ENCODE measurements at regions not wholly inside any gene's neighbourhood (a gene's known extent, or its start where the extent isn't known, plus 50 kb on each side); places are given as distances from the start of the nearest gene placed in this dataset.
"Not testable (repeated sequence)": the region's sequence is repeated elsewhere in the genome, so short reads cannot be mapped to it uniquely, and the experiment has no call there.

DNA sequence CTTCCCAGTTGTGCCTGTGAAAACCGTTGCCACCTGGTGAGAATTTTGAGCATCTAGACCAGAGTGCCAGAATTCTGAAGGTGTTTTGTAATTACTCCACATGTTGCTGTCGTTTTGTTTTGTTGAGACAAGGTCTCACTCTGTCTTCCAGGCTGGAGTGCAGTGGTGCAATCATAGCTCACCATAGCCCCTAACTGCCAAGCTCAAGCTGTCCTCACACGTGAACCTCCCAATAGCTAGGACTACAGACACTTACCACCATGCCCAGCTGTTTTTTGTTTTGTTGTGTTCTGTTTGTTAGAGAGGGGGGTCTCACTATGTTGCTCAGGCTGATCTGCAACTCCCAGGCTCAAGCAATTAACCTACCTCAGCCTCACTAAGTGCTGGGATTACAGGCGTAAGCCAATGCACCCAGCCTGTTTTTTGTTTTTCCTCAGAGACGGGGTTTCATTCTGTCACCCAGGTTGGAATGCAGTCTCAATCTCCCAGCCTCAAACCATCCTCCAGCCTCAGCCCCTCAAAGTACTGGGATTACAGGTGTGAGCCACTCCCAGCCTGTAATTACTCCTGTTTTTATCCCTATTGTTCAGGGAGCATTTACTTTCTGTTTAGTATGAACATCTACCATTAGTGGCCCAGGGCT lies 121.1 kb upstream of the DMRT1 start:
- no peak for DNase-seq
- peak; percentile 8 for ATAC-seq
- intact Hi-C loops (cut with micrococcal nuclease) = no loop called here

DNA sequence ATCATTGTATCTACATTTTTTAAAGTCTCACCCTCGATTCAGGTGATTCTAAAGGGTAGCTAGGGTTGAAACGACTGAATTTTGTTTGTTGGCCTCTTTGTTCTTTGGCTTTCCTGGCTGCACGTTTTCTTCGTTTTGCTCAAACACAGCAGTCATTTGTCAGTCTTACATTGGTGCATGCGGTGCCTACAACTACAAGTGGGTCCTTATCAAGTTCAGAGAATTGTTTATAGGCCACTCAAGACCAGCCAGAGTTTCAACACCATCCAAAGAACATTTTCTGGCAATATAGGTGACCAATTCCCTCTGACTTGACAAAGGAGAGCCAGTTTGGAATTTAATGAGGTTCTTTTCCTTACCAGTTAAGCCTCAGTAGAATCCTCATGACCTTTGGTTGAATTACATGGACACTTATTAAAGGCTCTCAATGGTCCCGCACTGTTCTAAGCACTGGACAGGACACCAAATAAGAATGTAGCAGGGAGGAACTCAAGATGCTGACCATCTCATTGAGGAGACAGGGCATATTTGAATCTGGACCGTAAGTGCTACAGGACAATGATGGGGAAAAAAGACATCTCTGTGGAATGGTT lies 119.0 kb upstream of the DMRT1 start:
- no peak for DNase-seq
- no peak for ATAC-seq
- intact Hi-C loops (cut with micrococcal nuclease) = no loop called here

DNA sequence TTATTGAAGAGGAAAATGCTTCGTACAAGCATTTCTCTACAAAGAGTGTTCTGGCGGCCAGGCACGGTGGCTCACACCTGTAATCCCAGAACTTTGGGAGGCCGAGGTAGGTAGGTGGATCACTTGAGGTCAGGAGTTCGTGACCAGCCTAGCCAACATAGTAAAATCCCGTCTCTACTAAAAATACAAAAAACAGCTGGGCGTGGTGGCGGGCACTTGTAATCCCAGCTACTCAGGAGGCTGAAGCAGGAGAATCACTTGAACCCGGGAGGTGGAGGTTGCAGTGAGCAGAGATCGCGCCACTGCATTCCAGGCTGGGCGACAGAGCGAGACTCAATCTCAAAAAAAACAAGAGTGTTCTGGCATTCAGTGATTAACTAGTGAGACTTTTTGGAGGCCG lies 117.0 kb upstream of the DMRT1 start:
- ATAC-seq; intact Hi-C loops (cut with micrococcal nuclease); DNase-seq: not testable (repeated sequence)

DNA sequence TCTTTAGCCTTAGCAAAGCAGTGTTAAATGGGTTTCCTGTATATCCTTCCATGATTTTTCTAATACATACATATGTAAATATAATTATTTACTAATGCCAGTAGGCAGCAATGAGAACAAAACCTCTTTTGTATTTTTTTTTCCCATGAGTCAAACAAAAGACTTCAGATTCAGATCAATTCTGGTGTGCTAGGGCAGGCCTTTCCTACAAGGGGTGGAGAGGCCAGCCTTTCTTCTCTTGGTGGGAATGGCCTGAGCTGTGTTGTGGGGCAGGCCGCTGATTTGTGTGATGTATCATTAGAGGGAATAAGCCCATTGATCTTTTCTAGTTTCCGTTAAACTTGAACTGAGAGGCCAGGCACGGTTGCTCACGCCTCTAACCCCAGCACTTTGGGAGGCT lies 115.5 kb upstream of the DMRT1 start:
- no peak for ATAC-seq
- intact Hi-C loops (cut with micrococcal nuclease) = no loop called here
- DNase-seq = no peak

DNA sequence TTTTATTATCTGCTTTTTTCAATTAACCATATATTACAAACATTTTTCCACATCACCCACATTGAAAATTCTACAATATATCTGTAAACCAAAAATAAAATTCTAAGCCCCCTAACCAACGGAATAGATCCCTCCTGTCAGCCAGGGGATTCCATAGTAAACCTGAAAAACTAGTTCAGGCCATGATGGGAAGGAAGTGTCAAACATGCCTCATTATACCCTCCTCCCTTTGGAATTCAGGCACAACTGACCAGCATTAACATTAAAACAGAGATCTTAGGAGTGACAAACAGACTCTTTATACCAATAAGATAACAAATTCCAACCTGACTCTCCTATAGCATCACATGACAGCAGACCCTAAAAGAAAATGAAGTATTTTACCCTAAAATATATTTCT lies 113.7 kb upstream of the DMRT1 start:
- intact Hi-C loops (cut with micrococcal nuclease) = no loop called here
- DNase-seq = no peak
- no peak for ATAC-seq

DNA sequence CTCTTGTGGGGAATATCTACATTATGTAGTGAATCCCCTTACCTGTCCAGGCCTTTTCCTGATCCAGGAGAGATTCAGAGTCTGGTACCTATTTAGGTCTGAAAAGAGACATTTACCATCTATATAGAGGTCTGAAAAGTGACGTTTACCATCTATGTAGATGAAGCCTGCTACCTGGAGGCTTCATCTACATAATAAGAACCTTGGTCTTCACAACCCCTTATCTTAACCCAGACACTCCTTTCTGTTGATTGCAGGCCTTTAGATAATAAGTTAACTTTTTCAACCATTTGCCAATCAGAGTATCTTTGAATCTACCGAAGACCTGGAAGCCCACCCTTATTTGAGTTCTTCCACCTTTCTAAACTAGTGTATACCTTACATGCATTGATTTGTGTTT lies 113.0 kb upstream of the DMRT1 start:
- DNase-seq (no peak), ATAC-seq (no peak)
- intact Hi-C loops (cut with micrococcal nuclease) = no loop called here

DNA sequence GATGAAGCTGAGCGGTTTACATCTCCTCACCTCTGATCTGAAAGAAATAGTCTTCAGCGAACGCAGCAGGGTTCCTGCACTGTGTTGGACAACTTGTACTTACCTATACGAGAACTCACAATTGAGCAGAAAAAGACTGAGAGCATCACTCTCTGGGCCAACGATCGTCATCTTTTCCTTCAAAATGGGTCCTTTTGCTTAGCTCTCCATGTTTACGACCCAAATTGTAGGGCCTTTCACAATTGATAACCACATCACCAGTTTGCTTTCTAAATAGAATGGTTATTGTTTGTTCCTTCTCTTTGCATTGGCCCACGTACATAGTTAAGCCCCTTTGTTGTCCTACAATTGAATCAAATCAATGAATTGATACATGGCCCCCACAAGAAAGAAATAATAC lies 110.0 kb upstream of the DMRT1 start:
- no peak for ATAC-seq
- DNase-seq = no peak
- intact Hi-C loops (cut with micrococcal nuclease) = no loop called here

DNA sequence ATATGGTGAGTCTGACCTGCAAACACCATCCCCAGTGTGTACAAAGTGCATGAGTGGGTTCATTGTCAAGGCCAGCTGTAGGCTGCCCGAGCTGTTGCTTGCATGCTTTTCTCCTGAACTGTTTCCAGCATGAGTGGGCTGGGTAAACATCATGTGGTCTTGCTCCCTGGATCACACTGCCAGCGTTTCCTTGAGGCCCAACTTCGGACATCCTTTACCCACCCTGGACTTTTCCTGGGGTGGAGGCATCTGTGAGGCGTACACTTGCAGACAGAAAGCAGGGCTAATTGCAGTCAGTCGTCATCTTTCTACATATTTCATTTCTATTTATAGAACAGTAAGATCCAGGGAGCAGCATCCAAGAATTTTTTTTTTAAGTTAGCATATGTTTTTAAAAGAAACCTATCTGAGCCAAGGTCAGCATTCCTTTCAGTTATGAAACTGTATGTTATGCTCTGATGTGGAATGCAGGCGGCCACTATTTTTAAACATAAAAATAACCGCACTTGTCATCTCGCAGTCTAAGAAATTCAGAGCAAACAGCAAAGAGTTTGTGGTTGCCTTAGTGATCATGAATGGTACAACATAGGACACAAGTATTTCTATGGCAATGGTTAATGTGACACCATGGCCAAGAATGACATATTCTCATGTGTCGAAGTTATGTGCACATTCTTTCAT lies 106.5 kb upstream of the DMRT1 start:
- ATAC-seq (peak; percentile 45), DNase-seq (no peak)
- intact Hi-C loops (cut with micrococcal nuclease) = no loop called here

DNA sequence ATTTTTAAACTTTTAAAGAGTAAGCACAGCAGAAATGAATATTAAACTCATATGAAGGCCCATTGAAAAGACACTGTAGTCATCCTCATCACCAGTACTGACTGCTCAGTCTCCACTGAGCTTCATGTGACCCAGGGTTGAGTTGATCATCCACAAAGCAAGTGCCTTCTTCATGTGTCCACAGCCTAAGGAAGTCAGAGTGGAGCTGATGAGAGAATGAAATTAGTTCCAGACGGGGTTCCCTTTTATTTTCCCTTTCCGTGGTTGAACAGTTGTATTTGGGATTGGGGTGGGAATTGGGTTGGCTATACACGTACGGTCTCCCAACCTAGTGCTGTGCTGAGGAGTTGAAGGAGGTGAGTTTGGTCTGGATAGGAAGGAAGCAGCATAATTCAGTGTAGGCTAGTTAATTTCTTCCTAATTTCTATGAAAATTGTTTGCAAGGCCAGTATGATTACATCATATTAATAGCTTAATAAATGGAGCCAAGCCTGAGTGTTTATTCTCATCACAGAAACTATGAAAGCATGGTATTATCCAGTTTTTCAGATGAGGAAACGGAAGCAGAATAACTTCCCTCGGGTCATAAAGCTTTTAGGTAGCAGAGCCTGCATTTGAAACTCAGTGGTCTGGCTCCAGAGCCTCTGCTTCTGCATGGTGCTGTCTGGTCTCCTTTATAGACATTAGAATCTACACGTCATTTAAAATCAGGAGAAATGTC lies 103.9 kb upstream of the DMRT1 start:
- DNase-seq (no peak), ATAC-seq (peak; percentile 4)
- intact Hi-C loops (cut with micrococcal nuclease) = no loop called here

DNA sequence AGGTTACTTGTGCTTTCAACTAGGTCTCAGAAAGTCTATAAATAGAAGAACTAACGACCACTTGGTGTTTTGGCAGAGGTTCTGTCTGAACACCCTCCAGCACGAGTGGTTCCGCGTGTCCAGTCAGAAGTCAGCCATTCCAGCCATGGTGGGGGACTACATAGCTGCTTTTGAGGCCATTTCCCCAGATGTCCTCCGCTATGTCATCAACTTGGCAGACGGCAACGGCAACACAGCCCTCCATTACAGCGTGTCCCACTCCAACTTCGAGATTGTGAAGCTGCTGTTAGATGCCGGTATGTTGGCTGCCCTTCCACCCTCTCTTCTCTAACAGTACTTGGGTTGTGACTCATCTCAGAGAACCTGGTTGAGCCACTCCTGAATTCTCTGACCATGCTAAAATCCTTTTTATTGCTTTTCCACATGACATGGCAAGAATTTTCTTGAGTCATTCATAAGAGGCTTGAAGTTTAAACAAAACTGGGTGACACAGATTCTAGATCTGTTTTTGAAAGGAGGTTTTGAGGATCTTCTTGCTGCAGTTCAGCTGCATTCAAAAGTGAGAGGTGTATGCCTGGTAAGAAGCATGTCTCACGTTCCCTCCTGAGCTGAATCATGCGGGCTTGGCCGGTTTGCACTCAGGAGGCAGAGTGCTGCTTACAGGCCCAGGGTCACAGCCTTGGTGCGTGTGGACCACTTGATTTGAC lies 103.1 kb upstream of the DMRT1 start:
- DNase-seq = peak; percentile 74
- intact Hi-C loops (cut with micrococcal nuclease) = no loop called here
- ATAC-seq = peak; percentile 82

DNA sequence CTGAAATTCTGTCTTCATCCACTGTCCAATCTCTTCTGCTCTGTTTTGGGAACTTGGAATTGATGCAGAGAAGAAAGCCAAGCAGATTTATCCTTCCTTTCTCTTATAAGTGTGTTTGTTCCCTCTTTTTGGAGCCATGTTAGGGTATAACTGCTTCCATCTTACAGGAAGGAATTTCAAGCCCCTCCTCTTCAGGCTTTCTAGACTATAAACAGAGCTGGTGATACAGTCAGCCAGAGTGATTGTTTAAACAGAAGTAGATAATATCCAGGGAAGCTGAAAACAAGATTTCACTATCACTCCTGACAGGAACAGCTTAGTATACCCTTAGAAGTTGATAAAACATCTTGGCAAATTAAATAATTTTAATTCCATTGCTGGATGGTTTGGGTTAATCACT lies 102.1 kb upstream of the DMRT1 start:
- DNase-seq = no peak
- peak; percentile 4 for ATAC-seq
- intact Hi-C loops (cut with micrococcal nuclease) = no loop called here

DNA sequence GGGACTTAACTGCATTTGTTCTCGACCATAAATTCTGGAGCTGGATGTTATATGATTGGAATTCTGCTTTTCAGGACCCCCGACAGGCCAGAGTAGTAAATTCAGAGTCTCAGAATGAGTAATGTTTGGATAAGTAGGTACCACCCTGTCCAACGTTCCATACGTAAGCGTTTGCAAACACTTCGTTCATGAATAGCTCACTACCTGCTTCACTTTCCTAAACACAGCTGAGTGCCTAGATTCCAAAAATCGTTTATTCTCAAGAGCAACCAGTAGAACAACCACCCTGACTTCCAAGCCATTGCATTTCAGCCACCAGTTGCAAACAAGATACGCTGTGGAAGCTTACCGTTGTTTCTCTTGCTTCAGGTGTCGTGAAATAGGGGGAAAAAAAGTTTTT lies 101.3 kb upstream of the DMRT1 start:
- ATAC-seq = no peak
- DNase-seq = no peak

DNA sequence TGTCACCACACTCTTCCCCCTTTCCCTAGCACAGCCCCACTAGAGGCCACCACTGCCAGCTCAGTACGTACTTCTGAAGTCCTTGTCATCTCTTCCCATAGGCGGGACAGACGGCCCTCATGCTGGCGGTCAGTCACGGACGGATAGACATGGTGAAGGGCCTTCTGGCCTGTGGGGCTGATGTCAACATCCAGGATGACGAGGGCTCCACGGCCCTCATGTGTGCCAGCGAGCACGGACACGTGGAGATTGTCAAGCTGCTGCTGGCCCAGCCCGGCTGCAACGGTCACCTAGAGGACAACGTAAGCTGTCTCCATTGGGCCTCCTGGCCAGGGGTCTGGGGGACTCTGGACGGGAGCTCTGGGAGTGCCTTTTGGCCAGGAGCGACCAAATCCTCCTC lies 99.4 kb upstream of the DMRT1 start:
- ATAC-seq = no peak
- no peak for DNase-seq
- intact Hi-C loops (cut with micrococcal nuclease) = no loop called here

More for the DNA sequence above, 101.3 kb upstream of the DMRT1 start:
- intact Hi-C loops (cut with micrococcal nuclease) = no loop called here

DNA sequence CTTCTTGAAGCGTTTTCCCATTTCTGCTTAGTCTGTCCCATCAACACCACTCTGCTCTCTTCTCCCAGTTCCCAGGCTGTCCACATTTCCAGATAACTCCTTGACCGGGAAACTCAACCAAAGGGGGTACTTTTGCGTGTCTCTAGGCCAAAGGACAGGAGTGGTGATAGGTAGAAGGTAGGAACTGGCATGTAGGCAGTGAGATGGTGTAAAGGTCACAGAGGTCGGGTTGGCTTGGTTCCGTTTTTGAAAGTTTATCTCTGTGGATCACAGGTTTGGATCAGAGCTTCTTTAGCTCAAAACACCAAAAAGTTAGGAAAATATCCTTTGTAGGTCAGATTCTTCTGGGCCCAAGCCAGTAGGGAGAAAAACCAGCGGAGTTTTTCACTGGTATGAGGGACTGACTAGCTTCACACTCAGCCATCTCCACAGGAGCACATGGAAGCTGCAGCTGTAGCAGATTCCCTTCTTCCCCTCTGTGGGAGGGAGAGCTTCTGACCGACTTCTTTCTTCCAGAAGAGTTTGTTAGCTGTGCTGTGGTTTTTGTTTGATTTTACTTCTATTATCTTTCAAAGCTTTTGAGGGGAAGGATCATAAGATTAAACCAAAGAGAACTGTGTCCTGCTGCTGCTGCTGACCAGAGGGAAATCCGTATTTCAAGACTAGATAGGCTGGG lies 98.4 kb upstream of the DMRT1 start:
- ATAC-seq (no peak), DNase-seq (no peak)
- intact Hi-C loops (cut with micrococcal nuclease) = no loop called here

DNA sequence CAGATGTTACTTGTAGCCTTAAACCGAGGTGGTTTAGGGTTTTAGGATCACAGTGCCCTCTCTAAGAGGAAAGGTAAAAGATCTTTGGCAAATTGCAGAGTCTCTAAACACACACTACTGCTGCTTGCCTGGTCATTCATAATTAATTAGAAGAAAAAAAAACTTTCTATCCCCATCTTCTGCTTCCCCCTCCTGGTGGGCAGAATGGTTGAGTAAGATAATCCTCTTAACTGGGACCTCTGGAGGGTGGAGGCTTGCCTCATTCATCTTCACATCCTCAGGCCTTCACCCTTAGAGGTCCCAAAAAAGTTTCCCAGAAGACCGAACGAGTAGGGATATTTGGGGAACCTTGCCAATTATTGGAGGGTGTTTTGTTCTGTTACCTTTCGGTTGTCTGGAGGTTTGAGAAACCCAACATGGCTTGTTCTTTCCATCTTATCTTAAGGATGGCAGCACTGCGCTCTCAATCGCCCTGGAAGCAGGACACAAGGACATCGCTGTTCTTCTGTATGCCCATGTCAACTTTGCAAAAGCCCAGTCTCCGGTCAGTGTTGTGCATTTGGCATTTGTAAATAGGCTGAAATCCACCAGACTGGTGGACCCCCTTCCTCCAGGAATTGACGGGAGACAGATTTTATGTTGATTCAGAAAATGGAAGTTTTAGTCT lies 97.3 kb upstream of the DMRT1 start:
- intact Hi-C loops (cut with micrococcal nuclease) = no loop called here
- ATAC-seq = peak; percentile 1
- DNase-seq = no peak

DNA sequence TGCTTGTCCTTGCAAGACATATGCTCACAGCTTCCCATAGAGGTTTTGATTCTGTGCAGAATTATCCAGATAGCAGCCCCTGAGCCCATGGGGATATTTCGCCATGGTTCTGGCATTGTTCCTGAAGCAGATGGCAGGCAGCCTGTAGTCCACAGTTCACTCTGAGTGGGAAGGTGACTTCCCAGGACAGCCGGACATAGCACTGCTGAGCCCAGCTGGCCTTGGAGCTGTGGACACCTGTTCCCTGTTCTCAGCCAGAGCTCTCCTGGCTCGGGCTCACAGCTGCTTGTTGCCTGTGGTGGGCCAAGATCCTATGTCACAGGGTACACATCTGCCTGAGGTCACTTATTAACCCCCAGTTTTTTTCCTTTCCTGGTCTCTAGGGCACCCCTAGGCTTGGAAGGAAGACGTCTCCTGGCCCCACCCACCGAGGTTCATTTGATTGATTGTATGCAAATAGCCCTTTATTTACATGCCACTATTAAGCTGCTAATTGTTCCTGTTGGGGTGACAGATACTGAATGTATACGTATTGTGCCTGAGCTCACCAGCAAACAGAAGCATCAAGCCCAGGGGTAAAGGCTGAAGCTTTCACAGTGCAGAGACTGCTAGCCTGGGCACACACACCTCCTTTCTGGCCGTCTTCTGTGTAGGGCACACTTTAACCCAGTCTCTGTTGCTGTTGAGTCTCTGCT lies 96.6 kb upstream of the DMRT1 start:
- ATAC-seq (peak; percentile 95), DNase-seq (peak; percentile 90)
- intact Hi-C loops (cut with micrococcal nuclease) = no loop called here

DNA sequence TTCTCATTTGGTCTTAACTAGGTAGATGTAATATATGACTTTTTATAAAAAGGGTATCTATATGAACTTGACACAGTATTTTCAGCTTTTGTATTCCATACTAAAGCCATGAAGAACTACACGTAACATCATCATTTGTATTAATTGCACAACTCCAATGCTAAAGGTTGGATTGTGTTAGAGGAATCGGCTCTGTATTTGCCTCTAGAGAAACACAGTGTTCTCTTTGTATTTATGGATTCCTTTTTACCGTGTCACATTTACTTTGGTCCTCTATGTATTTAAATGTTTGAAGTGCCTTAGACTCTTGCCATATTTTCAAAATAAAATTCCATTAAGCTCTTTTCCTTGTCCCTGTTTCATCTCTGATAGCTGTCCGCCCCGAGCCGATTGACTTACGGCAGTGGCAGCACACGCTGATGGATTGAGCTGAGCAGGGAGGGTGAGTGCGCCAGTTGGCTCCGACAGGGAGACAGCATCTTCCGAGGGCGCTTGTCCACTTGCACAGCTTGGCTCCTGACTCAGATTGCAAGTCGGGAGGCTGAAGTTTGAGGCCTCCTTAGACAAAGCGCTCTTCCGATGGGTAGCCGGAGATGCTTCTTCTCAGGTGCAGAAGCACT lies 95.6 kb upstream of the DMRT1 start:
- ATAC-seq = no peak
- intact Hi-C loops (cut with micrococcal nuclease) = no loop called here
- DNase-seq = no peak

All from left ventricle myocardium superior (tissue), 1 donor.